ENCODE measurements at regions not wholly inside any gene's neighbourhood (a gene's known extent, or its start where the extent isn't known, plus 50 kb on each side); places are given as distances from the start of the nearest gene placed in this dataset.

GRCh38 chr3:1942781-1943180 is 155.9 kb upstream of the CNTN4 start:
- TF ChIP-seq CTCF (IDR thresholded peaks at IDR 0.05; ENCODE audit: extremely low read depth in 1 of 2, insufficient read depth in 1 of 2, low read depth in 1 of 2, low read length in 2 of 2) = no peak
- TF ChIP-seq POLR2A (IDR thresholded peaks at IDR 0.05; ENCODE audit: low read depth, low read length) = no peak
